Inflammatory macrophage treated with lipopolysaccharide for 4 hours (primary cell): ENCODE measurements at regions not wholly inside any gene's neighbourhood (a gene's known extent, or its start where the extent isn't known, plus 50 kb on each side); places are given as distances from the start of the nearest gene placed in this dataset.

ENCODE experiments used
- DNase-seq: peaks from one replicate; pipeline ENCODE4 v3.0.0-alpha.2; 2020

DNA sequence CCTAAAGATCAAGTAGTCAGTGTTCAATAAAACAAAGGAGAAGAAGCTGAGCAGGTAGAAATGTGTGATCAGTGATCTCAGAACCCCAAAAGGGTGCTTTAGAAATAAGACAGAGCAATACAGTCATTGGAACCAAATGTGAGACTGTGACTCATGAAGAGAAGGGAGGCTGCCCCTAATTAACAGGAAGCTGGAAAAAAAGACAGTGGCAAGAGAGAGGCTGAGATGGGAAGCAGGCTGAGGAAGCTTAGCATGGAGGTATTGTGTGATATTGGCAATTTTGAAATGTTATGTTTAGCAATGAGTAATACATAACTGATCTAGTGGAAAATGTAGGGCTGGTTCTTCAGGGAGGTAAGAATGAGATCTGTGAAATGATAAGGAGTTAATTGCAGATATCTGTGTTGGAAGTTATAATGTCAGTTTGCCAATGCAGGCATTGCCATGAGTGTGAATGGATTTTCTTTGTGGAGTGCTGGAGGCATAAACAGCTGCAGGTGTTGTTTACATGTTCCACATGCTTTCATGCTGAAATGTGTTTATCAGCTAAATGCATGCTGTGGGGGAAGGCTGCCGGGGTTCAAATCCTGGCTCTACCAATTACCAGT lies 90.6 kb upstream of the CACNA1E start:
- peak; percentile 22 for DNase-seq

- no peak for DNase-seq
Measured at GRCh38 chr1:181394766-181395165, 88.6 kb upstream of the CACNA1E start.

- DNase-seq: no peak
Measured at GRCh38 chr1:181396171-181396670, 87.1 kb upstream of the CACNA1E start.

DNA sequence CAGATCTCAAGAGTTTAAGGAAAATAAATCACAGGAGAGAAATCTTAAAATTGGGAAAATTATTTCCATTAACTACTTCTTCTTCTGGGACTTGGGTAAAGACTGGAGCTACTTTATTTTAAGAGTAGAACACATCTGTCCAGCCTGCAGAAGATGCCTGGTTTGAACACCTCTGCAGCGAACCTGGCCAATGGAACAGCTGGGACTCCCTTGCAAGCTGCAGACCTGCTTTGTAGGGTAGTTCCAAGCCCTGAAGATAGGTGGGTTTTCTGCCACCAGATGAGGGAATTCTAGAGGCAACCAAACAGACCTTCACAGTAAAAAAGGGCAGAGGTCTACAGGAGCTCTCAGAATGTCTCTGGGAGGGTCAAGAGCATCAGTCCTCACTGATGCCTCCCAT lies 86.5 kb upstream of the CACNA1E start:
- no peak for DNase-seq

DNA sequence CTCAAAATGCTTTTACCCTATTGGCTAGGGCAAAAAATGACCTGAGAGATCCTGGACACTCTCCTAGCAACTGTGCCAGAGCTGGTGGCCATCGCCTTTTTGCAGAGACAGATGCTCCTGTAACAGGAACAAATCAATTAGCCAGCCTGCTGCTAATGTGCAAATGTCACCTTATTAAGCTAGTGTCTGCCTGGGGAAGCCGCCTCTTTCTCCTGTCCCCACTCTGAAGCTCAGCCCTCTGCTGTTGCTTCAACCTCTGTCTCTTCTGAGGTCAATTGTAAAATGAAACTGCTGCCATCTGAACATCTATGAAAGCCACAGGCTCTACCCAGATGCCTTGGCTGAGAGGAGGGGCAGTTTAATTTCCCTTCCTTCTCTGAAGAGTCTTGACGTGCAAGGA lies 85.5 kb upstream of the CACNA1E start:
- no peak for DNase-seq

DNA sequence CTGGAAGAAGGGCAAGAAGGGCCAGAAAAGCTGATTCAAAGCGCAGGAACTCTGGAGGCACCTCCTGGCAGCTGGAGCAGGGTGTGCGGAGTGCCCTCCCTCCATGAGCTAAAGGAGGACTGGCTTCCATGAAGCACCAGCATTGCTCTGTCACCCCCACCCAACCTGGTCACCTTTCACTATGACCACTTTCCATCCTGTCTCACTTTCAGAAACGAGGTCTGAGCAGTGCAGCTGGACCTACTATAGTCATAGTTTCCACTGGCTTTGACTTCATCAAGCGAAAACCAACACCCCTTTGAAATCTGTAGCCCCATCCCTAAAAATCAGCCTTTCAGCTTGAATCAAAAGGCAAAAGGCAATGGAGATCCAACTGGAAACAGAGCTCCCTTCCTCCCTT lies 84.8 kb upstream of the CACNA1E start:
- no peak for DNase-seq

DNA sequence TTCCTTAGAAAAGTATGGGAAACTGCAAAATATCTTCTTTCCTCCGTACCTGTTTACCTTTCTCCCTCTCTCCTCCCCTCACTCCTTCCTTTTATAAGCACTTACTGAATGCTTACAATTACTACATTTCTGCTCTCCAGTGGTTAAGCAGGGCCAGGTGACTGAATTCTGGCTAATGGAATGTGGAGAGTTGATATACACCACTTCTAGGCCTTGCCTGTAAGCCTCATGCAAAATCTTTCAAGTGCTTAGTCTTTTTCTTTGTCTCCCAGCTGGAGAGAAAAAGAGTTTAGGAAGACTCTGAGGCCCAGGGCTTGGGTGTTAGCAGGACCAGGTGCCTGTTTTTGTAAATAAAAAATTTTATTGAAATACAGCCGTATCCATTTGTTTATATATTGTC lies 77.7 kb upstream of the CACNA1E start:
- DNase-seq: no peak

GRCh38 chr1:181406989-181407388 lies 76.3 kb upstream of the CACNA1E start:
- no peak for DNase-seq

DNA sequence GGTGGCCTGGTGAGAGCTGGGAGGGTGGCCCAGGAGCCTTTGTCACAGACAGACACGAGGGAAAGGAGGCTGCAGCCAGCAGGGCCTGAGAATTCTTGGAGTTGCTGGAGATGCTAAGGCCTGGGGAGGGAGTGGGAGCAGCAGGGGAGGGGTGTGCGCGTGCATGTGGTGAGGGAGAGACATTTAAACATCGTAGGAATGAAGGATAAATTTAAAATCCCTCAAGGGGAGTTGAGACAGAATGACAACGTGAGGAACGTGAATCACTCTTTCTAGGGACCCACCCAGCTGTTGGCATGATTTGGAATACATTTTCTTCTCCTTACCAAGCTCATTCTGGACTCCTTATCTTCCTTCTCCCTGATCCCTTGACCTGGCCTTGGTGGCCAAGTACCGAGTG lies 73.3 kb upstream of the CACNA1E start:
- no peak for DNase-seq

DNA sequence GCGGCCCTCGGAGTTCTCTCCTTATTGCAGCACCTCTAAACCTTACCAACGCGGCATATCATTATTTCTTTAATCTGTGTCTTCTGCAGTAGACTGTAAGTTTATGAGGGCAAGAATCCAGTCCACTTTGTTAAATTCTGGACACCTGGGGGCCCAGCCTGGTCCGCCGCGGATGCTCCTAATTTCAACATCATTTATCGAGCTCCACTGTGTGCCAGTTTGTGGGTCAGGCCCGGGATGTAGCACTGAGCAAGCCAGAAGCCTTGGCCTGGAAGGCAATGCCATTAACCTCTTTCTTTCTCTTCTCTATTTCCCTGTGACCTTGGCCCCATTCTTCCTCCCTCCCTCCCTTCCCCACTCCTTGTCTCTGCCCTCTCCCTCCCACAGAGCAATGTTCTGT lies 70.6 kb upstream of the CACNA1E start:
- DNase-seq: no peak

GRCh38 chr1:181413195-181413815 lies 70.0 kb upstream of the CACNA1E start:
- DNase-seq: no peak

GRCh38 chr1:181413836-181414235 lies 69.5 kb upstream of the CACNA1E start:
- DNase-seq: no peak

- no peak for DNase-seq
Measured at GRCh38 chr1:181416268-181416860, 67.0 kb upstream of the CACNA1E start.

DNA sequence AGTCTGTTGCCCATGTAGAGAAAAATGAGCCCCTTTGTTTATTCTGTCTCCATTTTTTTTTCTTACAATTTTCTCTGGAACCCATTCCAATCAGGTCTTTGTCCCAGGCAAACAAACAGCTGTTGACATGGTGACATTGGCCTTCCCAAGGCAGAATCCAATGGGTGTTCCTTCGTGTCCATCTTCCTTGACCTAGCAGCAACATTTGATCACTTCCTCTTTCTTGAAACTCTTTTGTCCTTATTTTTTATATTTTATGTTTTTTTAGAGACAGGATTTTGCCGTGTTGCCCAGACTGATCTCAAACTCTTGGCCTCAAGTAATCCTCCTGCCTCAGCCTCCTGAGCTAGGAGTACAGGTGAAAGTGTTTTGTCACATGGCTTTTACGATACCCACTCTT lies 65.4 kb upstream of the CACNA1E start:
- DNase-seq: no peak

DNA sequence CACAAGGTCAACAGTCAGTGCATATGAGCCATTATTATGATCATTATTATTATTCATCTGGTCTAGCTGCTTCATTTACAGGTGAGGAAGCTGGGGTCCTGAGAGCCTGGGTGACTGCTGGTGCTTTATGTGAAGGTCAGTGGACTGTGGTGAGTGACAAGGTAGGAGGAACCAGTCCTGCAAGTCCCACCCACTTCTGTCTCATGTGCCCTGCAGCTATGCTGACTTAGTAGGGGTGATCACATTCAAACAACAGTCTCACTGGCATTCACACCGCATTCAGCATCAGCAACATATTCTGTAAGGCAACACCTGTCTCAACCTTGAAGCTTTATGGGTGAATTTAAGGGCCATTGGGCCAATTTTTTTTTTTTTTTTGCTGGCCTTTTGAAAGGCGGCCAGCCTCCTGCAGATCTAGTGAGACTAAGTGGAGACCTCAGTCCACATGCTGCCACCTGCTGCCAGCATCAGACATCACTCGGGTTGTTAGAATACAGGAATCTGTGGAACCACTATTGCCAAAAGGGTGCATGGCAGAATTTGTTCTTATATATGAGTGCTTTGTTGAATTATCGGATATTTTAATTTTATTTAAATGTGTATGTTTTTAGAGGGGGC lies 59.9 kb upstream of the CACNA1E start:
- peak; percentile 12 for DNase-seq

DNA sequence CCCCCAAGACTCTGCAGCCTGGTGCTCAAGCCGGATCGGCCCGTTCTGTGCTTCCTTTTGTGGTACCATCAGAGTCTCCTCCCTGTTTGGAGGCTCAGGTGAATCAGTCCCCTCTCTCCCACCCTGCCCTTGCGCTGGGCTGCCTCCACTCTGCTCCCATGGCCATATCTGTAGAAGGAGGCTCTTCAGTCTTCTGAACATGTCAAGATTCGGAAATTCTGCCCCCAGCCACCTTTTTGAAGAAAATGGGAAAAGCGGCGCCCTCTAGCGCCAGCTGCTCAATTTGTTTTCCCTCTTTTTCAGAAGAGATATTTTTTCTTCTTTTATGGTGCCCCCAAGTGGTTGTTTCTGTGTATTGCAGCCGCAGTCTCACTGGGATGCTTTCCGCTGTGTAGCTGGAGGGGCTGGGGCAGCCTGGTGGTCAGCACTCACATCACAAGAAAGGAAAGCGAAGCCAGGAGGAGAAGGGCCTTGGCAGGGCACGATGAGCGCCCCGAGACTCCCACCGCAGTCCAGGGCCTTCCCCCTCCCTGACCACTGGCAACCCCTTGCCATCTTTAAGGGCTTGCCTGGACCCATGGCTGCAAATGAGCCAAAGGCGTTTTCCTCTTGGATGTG lies 58.4 kb upstream of the CACNA1E start:
- peak; percentile 75 for DNase-seq

- no peak for DNase-seq
Measured at GRCh38 chr1:181425566-181425965, 57.8 kb upstream of the CACNA1E start.

DNA sequence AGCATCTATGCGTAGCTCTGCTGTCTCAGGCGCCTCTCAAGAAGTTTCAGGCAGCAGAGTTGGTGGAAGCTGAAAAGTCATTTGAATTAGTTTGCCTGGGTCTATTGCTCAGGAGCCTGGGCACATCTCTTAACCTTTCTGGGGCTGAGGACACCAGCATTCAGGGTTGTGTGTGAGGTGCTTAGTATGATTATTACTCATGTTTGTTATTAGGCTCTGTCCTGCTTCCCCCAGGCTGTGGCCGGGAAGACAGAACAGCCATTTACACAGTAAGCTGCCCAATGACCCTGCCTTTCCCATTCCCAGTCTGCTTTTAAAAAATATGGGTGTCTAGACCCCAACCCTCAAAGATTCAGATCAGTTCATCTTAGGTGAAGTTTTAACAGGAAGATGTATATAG lies 53.9 kb upstream of the CACNA1E start:
- DNase-seq: no peak

DNA sequence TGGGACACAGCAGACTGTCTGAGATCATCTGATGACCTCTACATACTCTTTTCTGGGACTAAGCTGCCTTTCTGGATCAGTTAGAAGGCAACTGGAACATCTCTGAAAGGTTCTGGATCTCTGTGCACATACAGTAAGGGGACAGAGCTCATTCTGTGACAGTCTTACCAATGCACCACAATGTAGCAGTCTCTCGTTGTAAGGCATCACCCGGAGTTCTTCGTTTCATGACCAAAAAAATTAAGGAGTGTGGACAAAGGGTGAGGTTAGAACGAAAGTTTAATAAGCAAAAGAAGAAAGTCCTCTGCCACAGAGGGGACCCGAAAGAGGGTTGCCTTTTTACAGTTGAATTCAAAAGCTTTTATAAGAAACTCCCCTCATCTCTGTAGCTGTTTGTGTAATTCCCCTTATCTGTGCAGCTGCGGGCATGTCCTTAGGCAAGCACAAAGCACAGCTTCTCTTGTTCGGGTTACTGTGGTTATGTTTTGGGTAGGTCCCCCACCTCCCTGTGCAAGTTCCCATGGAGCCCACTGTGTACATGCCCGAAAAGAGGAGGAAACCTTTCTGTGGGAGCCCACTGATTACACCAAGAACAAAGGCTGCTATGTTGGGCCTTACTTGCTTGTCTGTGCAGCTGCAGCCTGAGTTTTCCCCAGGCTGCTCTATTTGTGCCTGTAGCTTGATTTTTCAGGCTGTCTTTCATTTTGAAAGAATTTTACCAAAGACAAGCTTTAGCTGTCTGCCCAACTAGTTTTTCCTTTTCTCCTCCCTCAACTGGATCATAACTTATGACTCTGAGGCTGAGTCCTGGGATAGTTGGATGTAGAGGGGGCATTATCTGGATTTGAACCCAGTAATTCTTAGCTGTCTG lies 53.1 kb upstream of the CACNA1E start:
- DNase-seq: no peak
